ENCODE measurements at regions not wholly inside any gene's neighbourhood (a gene's known extent, or its start where the extent isn't known, plus 50 kb on each side); places are given as distances from the start of the nearest gene placed in this dataset.

GRCh38 chr3:182063742-182064141 lies 352.0 kb downstream of the SOX2 start:
- no peaks in the 10 kb centered on the region for H3K4me1 ChIP-seq (ENCODE audit: control insufficient read depth, extremely low read depth, insufficient read depth, low read length)
- H3K79me2 ChIP-seq (ENCODE audit: control insufficient read depth, insufficient read depth, low read length), result no peaks in the 10 kb centered on the region
- no peaks in the 10 kb centered on the region for H3K27me3 ChIP-seq (ENCODE audit: control insufficient read depth in 2 of 2, insufficient read depth in 2 of 2, low read length in 2 of 2)
- H3K9ac ChIP-seq (replicated peaks; ENCODE audit: extremely low read depth, insufficient read depth, low read length), result no peak overlapping the region
- DNase-seq (ENCODE audit: low read depth, low spot score) (no peak), FAIRE-seq (no peak)
- H2AFZ ChIP-seq (ENCODE audit: low read depth, low read length), result no peak overlapping the region
- no peaks in the 10 kb centered on the region for H4K20me1 ChIP-seq (replicated peaks; ENCODE audit: control insufficient read depth, extremely low read depth, insufficient read depth, low read length)
- no peaks in the 10 kb centered on the region for H3K36me3 ChIP-seq (ENCODE audit: control insufficient read depth in 2 of 2, extremely low read depth in 1 of 2, insufficient read depth in 2 of 2, low read length in 2 of 2)
- ChIA-PET CTCF (no interaction called here), POLR2A (no interaction called here)
- TF ChIP-seq FOS (IDR thresholded peaks at IDR 0.05; ENCODE audit: borderline replicate concordance, insufficient read depth, low read length), result no peak
- no peak for TF ChIP-seq JUN (IDR thresholded peaks at IDR 0.05; ENCODE audit: borderline replicate concordance, insufficient read depth, insufficient read length, low read depth)
- TF ChIP-seq MYC (IDR thresholded peaks at IDR 0.05; ENCODE audit: low read depth, low read length), result no peak
- no peak for TF ChIP-seq MAX (IDR thresholded peaks at IDR 0.05; ENCODE audit: insufficient read depth, insufficient read length)
- TF ChIP-seq CTCF (IDR thresholded peaks at IDR 0.05; ENCODE audit: extremely low read depth in 1 of 2, insufficient read depth in 1 of 2, low read depth in 1 of 2, low read length in 2 of 2), result no peak
- no peak for TF ChIP-seq EZH2 (IDR thresholded peaks at IDR 0.05; ENCODE audit: borderline replicate concordance, low read depth, low read length, severe bottlenecking)
- no peak for TF ChIP-seq POLR2A (IDR thresholded peaks at IDR 0.05; ENCODE audit: low read depth, low read length)
- no peak for TF ChIP-seq POLR2AphosphoS5 (IDR thresholded peaks at IDR 0.05; ENCODE audit: insufficient read depth, low read depth, low read length)
- TF ChIP-seq GATA2 (IDR thresholded peaks at IDR 0.05; ENCODE audit: insufficient read depth, insufficient read length, low read depth, low read length), result no peak
- H3K4me3 ChIP-seq (replicated peaks in 1 of 3; ENCODE audit: insufficient read depth in 1 of 3, low read depth in 1 of 3, low read length in 3 of 3), result no peak overlapping the region
- no peaks in the 10 kb centered on the region for H3K9me1 ChIP-seq (replicated peaks; ENCODE audit: control insufficient read depth, extremely low read depth, insufficient read depth, low read length)
- intact Hi-C loops (cut with micrococcal nuclease) (loop anchor here (5.0 kb wide), 1 partner anchor 1681 kb away; no protein-coding TSS in a partner anchor), dilution Hi-C loops (cut with MboI; ENCODE audit: extremely low pct_ligation_motif_present, low sequenced_read_pairs) (no loop called here)
- no TSS peak for BruUV-seq (replicated peaks)
- no peaks in the 10 kb centered on the region for H3K9me3 ChIP-seq (replicated peaks; ENCODE audit: control insufficient read depth, insufficient read depth, low read length)
- no peak overlapping the region for H3K27ac ChIP-seq (ENCODE audit: insufficient read depth, low read depth, low read length)
- H3K4me2 ChIP-seq (ENCODE audit: insufficient read depth, low read length), result no peak overlapping the region
